ENCODE measurements at regions not wholly inside any gene's neighbourhood (a gene's known extent, or its start where the extent isn't known, plus 50 kb on each side); places are given as distances from the start of the nearest gene placed in this dataset.

GRCh38 chr5:153187503-153187902, 303.0 kb upstream of the GRIA1 start:
- TF ChIP-seq CTCF (IDR thresholded peaks at IDR 0.05; ENCODE audit: unreplicated experiment) = no peak
- Mint-ChIP-seq H3K27me3 (ENCODE audit: unreplicated experiment) (no peaks in the 10 kb centered on the region), H3K9me3 (ENCODE audit: low read depth, unreplicated experiment) (peaks cover 15% of the 10 kb centered on the region), H3K27ac (ENCODE audit: unreplicated experiment) (no peak overlapping the region), H3K4me3 (ENCODE audit: low read depth, unreplicated experiment) (no peak overlapping the region), H3K4me1 (ENCODE audit: low read depth, unreplicated experiment) (no peaks in the 10 kb centered on the region), H3K36me3 (ENCODE audit: insufficient read depth, unreplicated experiment) (no peaks in the 10 kb centered on the region)
- intact Hi-C loops (cut with micrococcal nuclease; ENCODE audit: unreplicated experiment) = no loop called here
- DNase-seq = no peak
- BruUV-seq (replicated peaks) = no TSS peak
- CTCF ChIA-PET = no interaction called here

DNA sequence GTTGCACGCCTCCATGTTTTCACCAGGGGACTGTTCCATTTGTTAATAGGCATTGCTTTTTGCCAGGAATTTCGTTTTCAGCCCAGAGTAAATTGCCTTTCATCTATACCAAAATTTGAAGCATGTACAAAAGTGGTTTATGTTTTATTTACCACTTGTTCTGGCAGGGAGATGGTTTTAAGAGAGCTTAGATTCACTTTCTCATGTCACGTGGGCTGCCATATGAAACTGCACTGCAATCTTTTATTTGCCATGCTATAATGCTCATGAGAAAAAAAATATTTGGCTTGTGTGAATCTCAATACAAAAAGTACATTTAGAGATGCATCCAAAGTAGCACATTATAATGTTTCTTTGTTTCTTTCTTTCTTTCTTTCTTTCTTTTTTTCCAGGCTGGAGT, 284.1 kb upstream of the GRIA1 start:
- H3K4me3 Mint-ChIP-seq (ENCODE audit: low read depth, unreplicated experiment) = no peak overlapping the region
- no peak for DNase-seq
- intact Hi-C loops (cut with micrococcal nuclease; ENCODE audit: unreplicated experiment) = no loop called here
- peaks cover 10% of the 10 kb centered on the region for H3K9me3 Mint-ChIP-seq (ENCODE audit: low read depth, unreplicated experiment)
- no peak for TF ChIP-seq CTCF (IDR thresholded peaks at IDR 0.05; ENCODE audit: unreplicated experiment)
- BruUV-seq (replicated peaks) = no TSS peak
- H3K27ac Mint-ChIP-seq (ENCODE audit: unreplicated experiment) = no peak overlapping the region
- H3K36me3 Mint-ChIP-seq (ENCODE audit: insufficient read depth, unreplicated experiment) = no peaks in the 10 kb centered on the region
- H3K27me3 Mint-ChIP-seq (ENCODE audit: unreplicated experiment) = no peaks in the 10 kb centered on the region
- no peaks in the 10 kb centered on the region for H3K4me1 Mint-ChIP-seq (ENCODE audit: low read depth, unreplicated experiment)
- CTCF ChIA-PET = no interaction called here

DNA sequence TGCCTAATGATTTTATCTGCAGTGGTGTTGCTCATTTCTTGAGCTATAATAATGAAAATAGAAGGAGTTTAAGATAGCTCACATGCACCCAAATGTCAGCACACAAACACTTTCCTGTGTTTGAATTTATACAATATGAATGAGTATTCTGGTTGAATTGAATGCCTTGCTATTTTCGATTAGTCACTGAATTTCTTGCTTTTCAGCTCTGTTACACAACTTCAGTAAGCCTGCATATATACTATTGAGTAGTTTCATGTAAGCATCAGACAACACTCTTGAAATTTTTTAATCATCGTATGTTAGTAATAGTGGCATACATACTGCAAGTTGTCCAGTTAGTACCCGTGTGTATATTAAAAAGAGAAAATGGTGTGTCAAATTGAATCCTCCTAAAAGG, 281.5 kb upstream of the GRIA1 start:
- CTCF ChIA-PET = no interaction called here

GRCh38 chr5:153209687-153210086, 280.8 kb upstream of the GRIA1 start:
- no peaks in the 10 kb centered on the region for H3K27me3 Mint-ChIP-seq (ENCODE audit: unreplicated experiment)
- intact Hi-C loops (cut with micrococcal nuclease; ENCODE audit: unreplicated experiment) = no loop called here
- CTCF ChIA-PET = interaction anchor here (0.7 kb wide), 1 partner anchor 42 kb away, joined by 3 read pairs; no protein-coding TSS in a partner anchor
- no peaks in the 10 kb centered on the region for H3K4me1 Mint-ChIP-seq (ENCODE audit: low read depth, unreplicated experiment)
- TF ChIP-seq CTCF (IDR thresholded peaks at IDR 0.05; ENCODE audit: unreplicated experiment) = no peak
- H3K36me3 Mint-ChIP-seq (ENCODE audit: insufficient read depth, unreplicated experiment) = no peaks in the 10 kb centered on the region
- no peak for DNase-seq
- H3K4me3 Mint-ChIP-seq (ENCODE audit: low read depth, unreplicated experiment) = no peak overlapping the region
- H3K9me3 Mint-ChIP-seq (ENCODE audit: low read depth, unreplicated experiment) = peaks cover 16% of the 10 kb centered on the region
- H3K27ac Mint-ChIP-seq (ENCODE audit: unreplicated experiment) = no peak overlapping the region
- BruUV-seq (replicated peaks) = no TSS peak

More for the DNA sequence above, 281.5 kb upstream of the GRIA1 start:
- BruUV-seq (replicated peaks) = no TSS peak
- TF ChIP-seq CTCF (IDR thresholded peaks at IDR 0.05; ENCODE audit: unreplicated experiment) = no peak
- intact Hi-C loops (cut with micrococcal nuclease; ENCODE audit: unreplicated experiment) = no loop called here
- Mint-ChIP-seq H3K27me3 (ENCODE audit: unreplicated experiment) (no peaks in the 10 kb centered on the region), H3K9me3 (ENCODE audit: low read depth, unreplicated experiment) (peaks cover 14% of the 10 kb centered on the region), H3K4me3 (ENCODE audit: low read depth, unreplicated experiment) (no peak overlapping the region), H3K36me3 (ENCODE audit: insufficient read depth, unreplicated experiment) (no peaks in the 10 kb centered on the region), H3K27ac (ENCODE audit: unreplicated experiment) (no peak overlapping the region), H3K4me1 (ENCODE audit: low read depth, unreplicated experiment) (no peaks in the 10 kb centered on the region)
- no peak for DNase-seq

GRCh38 chr5:153211076-153211475, 279.4 kb upstream of the GRIA1 start:
- H3K4me3 Mint-ChIP-seq (ENCODE audit: low read depth, unreplicated experiment) = no peak overlapping the region
- TF ChIP-seq CTCF (IDR thresholded peaks at IDR 0.05; ENCODE audit: unreplicated experiment) = no peak
- CTCF ChIA-PET = no interaction called here
- peaks cover 20% of the 10 kb centered on the region for H3K9me3 Mint-ChIP-seq (ENCODE audit: low read depth, unreplicated experiment)
- no peaks in the 10 kb centered on the region for H3K36me3 Mint-ChIP-seq (ENCODE audit: insufficient read depth, unreplicated experiment)
- intact Hi-C loops (cut with micrococcal nuclease; ENCODE audit: unreplicated experiment) = no loop called here
- H3K4me1 Mint-ChIP-seq (ENCODE audit: low read depth, unreplicated experiment) = no peaks in the 10 kb centered on the region
- BruUV-seq (replicated peaks) = no TSS peak
- no peak overlapping the region for H3K27ac Mint-ChIP-seq (ENCODE audit: unreplicated experiment)
- H3K27me3 Mint-ChIP-seq (ENCODE audit: unreplicated experiment) = no peaks in the 10 kb centered on the region
- DNase-seq = no peak

Measured in Calu3 (cell line).